ENCODE measurements at regions not wholly inside any gene's neighbourhood (a gene's known extent, or its start where the extent isn't known, plus 50 kb on each side); places are given as distances from the start of the nearest gene placed in this dataset.

DNA sequence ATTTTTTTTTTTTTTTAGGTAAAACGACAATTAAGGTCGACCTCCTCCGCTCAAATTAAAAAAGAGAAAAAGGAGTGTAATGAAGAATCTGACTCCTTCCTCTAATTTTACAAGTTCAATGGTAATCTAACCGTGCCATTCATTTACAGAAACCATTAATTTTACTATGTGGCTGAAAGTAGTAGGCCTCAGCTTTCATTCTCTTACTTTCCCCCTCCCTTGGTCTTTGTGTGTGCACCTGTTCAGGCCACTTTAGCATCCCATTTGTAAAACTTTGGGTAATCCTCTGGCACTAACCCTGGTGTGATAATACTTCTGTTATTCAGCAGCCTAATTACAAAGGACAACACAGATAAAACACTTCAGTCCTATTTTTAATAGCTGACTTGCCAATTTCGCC, 128.1 kb downstream of the ASCL1 start:
- DNase-seq (no peak), ATAC-seq (no peak)
- WGBS, 2 donors: 67 to 71% methylated on average over 5 of the region's 5 CpGs
- Histone ChIP-seq H3K36me3 (no peaks in the 10 kb centered on the region), H3K4me1 (no peaks in the 10 kb centered on the region), H3K27me3 (peaks cover 0 to 4% (median 0%) of the 10 kb centered on the region in 7 donors), H3K4me3 (no peak overlapping the region), H3K27ac (no peak overlapping the region), H3K9me3 (peaks cover 0 to 17% (median 4%) of the 10 kb centered on the region in 11 donors)
- intact Hi-C loops (cut with DNase I): no loop called here
- TF ChIP-seq, protein P1, sequence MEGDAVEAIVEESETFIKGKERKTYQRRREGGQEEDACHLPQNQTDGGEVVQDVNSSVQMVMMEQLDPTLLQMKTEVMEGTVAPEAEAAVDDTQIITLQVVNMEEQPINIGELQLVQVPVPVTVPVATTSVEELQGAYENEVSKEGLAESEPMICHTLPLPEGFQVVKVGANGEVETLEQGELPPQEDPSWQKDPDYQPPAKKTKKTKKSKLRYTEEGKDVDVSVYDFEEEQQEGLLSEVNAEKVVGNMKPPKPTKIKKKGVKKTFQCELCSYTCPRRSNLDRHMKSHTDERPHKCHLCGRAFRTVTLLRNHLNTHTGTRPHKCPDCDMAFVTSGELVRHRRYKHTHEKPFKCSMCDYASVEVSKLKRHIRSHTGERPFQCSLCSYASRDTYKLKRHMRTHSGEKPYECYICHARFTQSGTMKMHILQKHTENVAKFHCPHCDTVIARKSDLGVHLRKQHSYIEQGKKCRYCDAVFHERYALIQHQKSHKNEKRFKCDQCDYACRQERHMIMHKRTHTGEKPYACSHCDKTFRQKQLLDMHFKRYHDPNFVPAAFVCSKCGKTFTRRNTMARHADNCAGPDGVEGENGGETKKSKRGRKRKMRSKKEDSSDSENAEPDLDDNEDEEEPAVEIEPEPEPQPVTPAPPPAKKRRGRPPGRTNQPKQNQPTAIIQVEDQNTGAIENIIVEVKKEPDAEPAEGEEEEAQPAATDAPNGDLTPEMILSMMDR (IDR thresholded peaks at IDR 0.05): no peak

DNA sequence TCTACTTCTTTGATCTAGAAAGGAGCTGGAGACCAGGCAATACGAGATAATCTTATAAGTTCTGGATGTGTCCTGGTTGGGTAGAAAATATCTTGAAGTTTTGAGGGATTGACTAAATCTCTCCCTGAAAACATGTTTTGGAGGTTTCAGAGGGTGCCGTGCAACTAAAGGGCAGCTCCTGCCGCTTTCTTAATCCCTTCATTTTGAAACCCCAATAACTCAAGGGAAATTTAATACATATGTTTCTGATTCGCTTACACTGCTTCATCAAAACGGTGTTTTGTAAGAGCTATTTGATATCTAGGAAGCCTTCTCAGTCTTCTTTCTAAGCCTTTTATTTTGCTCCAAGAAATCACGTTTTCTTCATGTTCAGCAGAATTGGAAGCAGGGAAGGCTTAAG, 129.0 kb downstream of the ASCL1 start:
- 72 to 73% methylated on average over 6 of the region's 6 CpGs for WGBS, 2 donors
- Histone ChIP-seq H3K36me3 (no peaks in the 10 kb centered on the region), H3K4me1 (no peaks in the 10 kb centered on the region), H3K27me3 (peaks cover 0 to 4% (median 0%) of the 10 kb centered on the region in 7 donors), H3K4me3 (no peak overlapping the region), H3K9me3 (peaks cover 0 to 8% (median 0%) of the 10 kb centered on the region in 11 donors), H3K27ac (no peak overlapping the region)
- TF ChIP-seq, protein P1 (IDR thresholded peaks at IDR 0.05): no peak
- DNase-seq (no peak), ATAC-seq (no peak)
- intact Hi-C loops (cut with DNase I): no loop called here

DNA sequence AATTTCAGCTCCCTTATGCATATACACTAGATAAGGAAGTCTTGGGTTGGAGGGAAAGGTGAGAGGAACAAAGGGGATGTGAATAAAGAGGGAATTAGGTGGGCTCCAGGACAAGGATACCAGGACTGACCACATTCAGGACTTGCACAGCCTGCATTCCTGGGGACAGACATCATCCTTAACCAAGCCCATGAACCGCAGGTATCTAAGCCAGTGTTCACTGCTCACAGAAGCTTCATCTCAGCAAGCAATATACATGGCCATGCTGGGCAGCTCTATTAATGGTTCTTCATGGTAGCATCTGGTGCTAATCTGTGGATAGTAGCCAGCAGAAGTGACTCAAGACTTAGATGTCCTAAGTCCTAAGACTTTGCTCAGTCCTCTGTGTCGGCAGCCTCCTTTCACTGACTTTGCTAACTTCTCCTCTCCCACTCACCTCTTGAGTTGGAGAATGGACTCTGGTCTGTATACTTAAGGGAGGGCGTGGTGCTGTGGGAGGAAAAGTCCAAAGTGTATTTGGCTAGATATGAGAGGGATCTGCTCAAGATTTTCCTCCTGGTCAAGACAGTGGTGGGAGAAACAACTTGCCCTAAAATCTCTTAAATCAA, 136.1 kb downstream of the ASCL1 start:
- Histone ChIP-seq H3K36me3 (no peaks in the 10 kb centered on the region), H3K9me3 (no peaks in the 10 kb centered on the region), H3K27me3 (no peaks in the 10 kb centered on the region), H3K4me1 (no peaks in the 10 kb centered on the region), H3K27ac (no peak overlapping the region), H3K4me3 (no peak overlapping the region)
- 67 to 76% methylated on average over 3 of the region's 3 CpGs for WGBS, 2 donors
- TF ChIP-seq, protein P1 (IDR thresholded peaks at IDR 0.05): no peak
- ATAC-seq: no peak
- intact Hi-C loops (cut with DNase I): no loop called here
- no peak for DNase-seq

DNA sequence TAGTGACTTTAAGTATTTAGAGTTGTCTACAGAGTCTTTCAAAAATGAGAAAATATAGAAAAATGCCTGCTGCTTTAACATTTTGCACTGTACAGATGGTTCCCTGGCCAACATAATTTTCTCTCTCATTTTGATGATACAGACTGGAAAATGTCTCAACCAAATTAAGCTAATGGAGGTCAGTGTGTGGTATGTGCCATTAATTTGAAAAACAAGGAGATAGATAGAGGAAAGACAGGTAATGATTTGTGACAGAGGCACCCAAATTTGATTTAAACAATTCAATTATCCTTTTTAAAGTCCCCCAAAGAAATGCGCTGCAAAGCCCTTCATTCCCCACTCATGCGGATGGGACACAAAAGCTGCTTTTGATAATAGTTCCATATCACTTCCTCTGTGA, 140.0 kb downstream of the ASCL1 start:
- intact Hi-C loops (cut with DNase I): no loop called here

More for the DNA sequence above, 140.0 kb downstream of the ASCL1 start:
- TF ChIP-seq, protein P1 (IDR thresholded peaks at IDR 0.05): no peak
- H3K36me3 ChIP-seq: no peaks in the 10 kb centered on the region
- 82 to 90% methylated on average over 2 of the region's 2 CpGs for WGBS, 2 donors
- H3K4me3 ChIP-seq: no peak overlapping the region
- H3K4me1 ChIP-seq: no peaks in the 10 kb centered on the region
- no peak for DNase-seq
- H3K27me3 ChIP-seq: no peaks in the 10 kb centered on the region
- H3K27ac ChIP-seq: no peak overlapping the region
- peaks cover 0 to 5% (median 0%) of the 10 kb centered on the region in 11 donors for H3K9me3 ChIP-seq
- ATAC-seq: no peak
